ENCODE measurements at regions not wholly inside any gene's neighbourhood (a gene's known extent, or its start where the extent isn't known, plus 50 kb on each side); places are given as distances from the start of the nearest gene placed in this dataset.

- no peaks in the 10 kb centered on the region for H3K9me3 ChIP-seq (ENCODE audit: insufficient read depth, low read length)
- H3K79me2 ChIP-seq (ENCODE audit: insufficient read depth, low read length), result no peaks in the 10 kb centered on the region
- H3K27me3 ChIP-seq (ENCODE audit: low read length), result no peaks in the 10 kb centered on the region
- H3K27ac ChIP-seq (ENCODE audit: low read depth, low read length), result no peak overlapping the region
- no peak overlapping the region for H3K4me3 ChIP-seq (ENCODE audit: insufficient read depth, low read length, poor library complexity, severe bottlenecking)
- H2AFZ ChIP-seq (ENCODE audit: low read depth, low read length, severe bottlenecking), result no peak overlapping the region
- no peaks in the 10 kb centered on the region for H3K9me2 ChIP-seq (replicated peaks; ENCODE audit: insufficient read depth, low read length)
- H3K9ac ChIP-seq (ENCODE audit: low read length), result no peak overlapping the region
- H4K20me1 ChIP-seq (ENCODE audit: low read depth, low read length), result no peaks in the 10 kb centered on the region
- no peaks in the 10 kb centered on the region for H3K36me3 ChIP-seq (ENCODE audit: low read length)
- H3F3A ChIP-seq (ENCODE audit: insufficient read depth), result no peaks in the 10 kb centered on the region
- TF ChIP-seq CTCF (IDR thresholded peaks at IDR 0.05; ENCODE audit: insufficient read depth, low read length, poor library complexity, severe bottlenecking), result no peak
- TF ChIP-seq EZH2phosphoT487 (conservative IDR thresholded peaks at IDR 0.05; ENCODE audit: low read length), result no peak
- no peak overlapping the region for H3K4me2 ChIP-seq (ENCODE audit: low read depth, low read length, poor library complexity, severe bottlenecking)
Measured at GRCh38 chr15:35302334-35302733, 217.2 kb upstream of the NANOGP8 start.

- no peaks in the 10 kb centered on the region for H3K9me2 ChIP-seq (replicated peaks; ENCODE audit: insufficient read depth, low read length)
- H4K20me1 ChIP-seq (ENCODE audit: low read depth, low read length), result no peaks in the 10 kb centered on the region
- no peak for TF ChIP-seq CTCF (IDR thresholded peaks at IDR 0.05; ENCODE audit: insufficient read depth, low read length, poor library complexity, severe bottlenecking)
- TF ChIP-seq EZH2phosphoT487 (conservative IDR thresholded peaks at IDR 0.05; ENCODE audit: low read length), result no peak
- H3K79me2 ChIP-seq (ENCODE audit: insufficient read depth, low read length), result no peaks in the 10 kb centered on the region
- H3K27me3 ChIP-seq (ENCODE audit: low read length), result no peaks in the 10 kb centered on the region
- no peak overlapping the region for H3K27ac ChIP-seq (ENCODE audit: low read depth, low read length)
- no peak overlapping the region for H3K4me2 ChIP-seq (ENCODE audit: low read depth, low read length, poor library complexity, severe bottlenecking)
- no peak overlapping the region for H3K9ac ChIP-seq (ENCODE audit: low read length)
- H3F3A ChIP-seq (ENCODE audit: insufficient read depth), result no peaks in the 10 kb centered on the region
- H3K36me3 ChIP-seq (ENCODE audit: low read length), result no peaks in the 10 kb centered on the region
- H3K9me3 ChIP-seq (ENCODE audit: insufficient read depth, low read length), result no peaks in the 10 kb centered on the region
- H3K4me3 ChIP-seq (ENCODE audit: insufficient read depth, low read length, poor library complexity, severe bottlenecking), result no peak overlapping the region
- H2AFZ ChIP-seq (ENCODE audit: low read depth, low read length, severe bottlenecking), result no peak overlapping the region
Measured at GRCh38 chr15:35301088-35301487, 216.0 kb upstream of the NANOGP8 start.

- H3F3A ChIP-seq (ENCODE audit: insufficient read depth), result no peaks in the 10 kb centered on the region
- TF ChIP-seq EZH2phosphoT487 (conservative IDR thresholded peaks at IDR 0.05; ENCODE audit: low read length) (no peak), CTCF (IDR thresholded peaks at IDR 0.05; ENCODE audit: insufficient read depth, low read length, poor library complexity, severe bottlenecking) (no peak)
- no peaks in the 10 kb centered on the region for H3K36me3 ChIP-seq (ENCODE audit: low read length)
- H3K9ac ChIP-seq (ENCODE audit: low read length), result no peak overlapping the region
- H3K4me3 ChIP-seq (ENCODE audit: insufficient read depth, low read length, poor library complexity, severe bottlenecking), result no peak overlapping the region
- no peak overlapping the region for H3K4me2 ChIP-seq (ENCODE audit: low read depth, low read length, poor library complexity, severe bottlenecking)
- H3K27me3 ChIP-seq (ENCODE audit: low read length), result no peaks in the 10 kb centered on the region
- no peaks in the 10 kb centered on the region for H3K9me3 ChIP-seq (ENCODE audit: insufficient read depth, low read length)
- H3K79me2 ChIP-seq (ENCODE audit: insufficient read depth, low read length), result no peaks in the 10 kb centered on the region
- no peak overlapping the region for H3K27ac ChIP-seq (ENCODE audit: low read depth, low read length)
- no peak overlapping the region for H2AFZ ChIP-seq (ENCODE audit: low read depth, low read length, severe bottlenecking)
- H4K20me1 ChIP-seq (ENCODE audit: low read depth, low read length), result no peaks in the 10 kb centered on the region
- no peaks in the 10 kb centered on the region for H3K9me2 ChIP-seq (replicated peaks; ENCODE audit: insufficient read depth, low read length)
Measured at GRCh38 chr15:35299059-35299735, 214.1 kb upstream of the NANOGP8 start.

Measured in SU-DHL-6 (cell line).